ENCODE measurements at regions not wholly inside any gene's neighbourhood (a gene's known extent, or its start where the extent isn't known, plus 50 kb on each side); places are given as distances from the start of the nearest gene placed in this dataset.

DNA sequence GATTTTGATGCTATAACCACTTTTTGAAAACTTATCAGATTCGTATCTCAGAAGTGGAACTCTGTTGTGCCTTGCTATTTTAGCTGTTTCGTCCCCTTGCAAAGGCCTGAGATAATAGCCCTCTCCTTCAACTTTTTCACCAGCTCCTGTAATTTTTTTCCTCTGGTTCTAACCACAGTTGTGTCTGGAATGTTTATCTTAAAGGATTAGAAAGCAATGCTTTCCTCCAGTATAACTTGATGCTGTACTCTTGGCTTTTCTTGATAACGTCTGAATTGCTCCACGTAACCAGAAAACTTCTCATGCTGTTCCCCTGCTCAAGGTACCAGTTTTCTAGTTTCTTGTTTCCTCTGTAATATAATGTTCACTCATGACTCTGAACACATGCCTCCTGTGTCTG lies 209.4 kb downstream of the DTWD2 start:
- DNase-seq: no peak

- no peak for DNase-seq
Observed at GRCh38 chr5:118777189-118777736, 211.1 kb downstream of the DTWD2 start.

DNA sequence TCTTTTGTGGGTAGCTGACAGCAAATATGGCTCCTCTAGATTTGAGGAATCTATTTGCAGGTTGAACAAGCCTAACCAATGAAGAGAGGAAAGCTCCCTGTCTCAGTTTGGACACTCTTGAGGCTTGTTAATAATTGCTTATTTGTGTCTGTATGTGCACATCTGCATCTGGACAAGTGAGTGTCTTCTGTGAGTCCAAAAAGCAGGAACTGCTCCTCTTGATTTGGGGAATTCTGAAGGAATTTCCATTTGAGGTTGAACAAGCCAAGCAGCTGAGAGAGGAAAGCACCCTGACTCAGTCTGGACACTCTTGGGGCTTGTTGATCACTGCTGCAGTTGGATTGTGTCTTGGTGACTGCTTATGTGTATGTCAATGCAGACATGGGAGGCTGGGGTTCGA lies 211.6 kb downstream of the DTWD2 start:
- no peak for DNase-seq

DNA sequence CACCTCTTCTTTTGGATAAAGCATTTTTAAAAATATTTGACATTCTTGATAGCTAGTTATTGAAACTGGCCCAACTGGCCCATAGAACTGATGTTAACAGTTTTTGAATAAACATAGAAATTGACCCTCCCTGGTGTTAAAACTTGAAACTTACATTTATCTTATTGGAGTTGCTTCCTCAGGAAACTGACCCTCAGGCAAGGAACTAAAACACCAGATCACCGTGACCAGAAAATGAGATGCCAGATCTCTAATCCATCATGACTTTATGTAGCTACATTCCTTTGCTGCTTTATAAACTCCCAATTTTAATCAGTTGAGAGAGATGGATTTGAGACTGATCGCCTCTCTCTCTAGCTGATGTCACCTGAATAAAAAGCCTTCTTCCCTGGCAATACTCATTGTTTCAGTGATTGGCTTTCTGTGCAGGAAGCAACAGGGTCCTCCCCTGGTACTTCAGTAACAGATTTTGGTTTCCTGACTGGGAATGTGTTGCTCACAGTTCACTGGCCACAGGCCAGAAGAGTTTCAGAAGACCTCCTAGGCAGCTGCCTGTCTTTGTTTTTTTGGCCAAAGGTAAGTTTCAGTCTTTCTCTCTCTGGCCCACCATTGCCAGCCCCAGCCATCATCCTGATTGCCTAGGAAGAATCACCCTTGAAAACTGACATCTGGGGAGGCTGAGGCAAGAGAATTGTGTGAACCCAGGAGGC lies 212.4 kb downstream of the DTWD2 start:
- no peak for DNase-seq

DNA sequence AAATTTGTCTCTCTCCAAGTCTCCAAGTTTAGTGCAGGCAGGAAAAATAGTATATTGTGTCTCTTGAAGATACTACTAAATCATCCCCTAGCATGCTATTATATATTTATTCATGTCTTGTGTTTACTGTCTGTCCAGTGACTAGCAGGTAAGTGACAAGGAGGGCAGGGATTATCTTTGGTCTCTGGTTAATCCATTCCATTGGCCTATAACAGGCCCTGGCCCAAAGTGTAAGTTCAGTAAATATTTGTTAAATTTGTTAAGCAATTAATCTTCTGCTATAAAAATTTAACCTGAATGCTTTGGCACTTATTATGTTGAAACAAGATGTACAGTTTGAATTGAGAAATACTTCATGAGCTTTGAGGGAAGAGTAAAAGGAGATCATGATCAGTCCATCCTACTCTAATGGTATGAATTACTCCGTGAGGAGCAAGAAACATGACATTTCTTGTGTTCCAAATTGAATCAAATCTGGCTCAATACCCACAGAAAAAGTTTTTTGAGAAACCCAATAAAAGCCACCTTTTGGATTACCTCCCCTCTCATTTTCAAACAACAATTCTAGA lies 219.7 kb downstream of the DTWD2 start:
- no peak for DNase-seq

- no peak for DNase-seq
Observed at GRCh38 chr5:118762291-118762690, 226.1 kb downstream of the DTWD2 start.

DNA sequence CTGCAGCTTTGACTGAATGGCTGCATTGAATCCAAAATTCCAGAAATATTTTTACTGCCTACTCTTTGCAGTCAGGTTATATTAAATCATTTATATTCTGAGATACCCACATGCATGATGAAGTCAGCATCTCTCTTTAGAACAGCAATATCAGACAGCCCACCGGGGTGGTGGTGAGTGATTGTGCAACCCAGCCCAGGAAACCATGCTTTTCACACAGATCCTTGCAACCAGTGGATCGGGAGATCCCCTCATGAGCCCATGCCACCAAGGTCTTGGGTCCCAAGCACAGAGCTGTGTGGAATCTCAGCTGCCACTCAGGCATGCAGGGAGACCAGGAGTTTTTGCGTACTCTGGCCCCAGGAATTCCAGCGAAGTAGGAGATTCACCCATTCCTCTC lies 226.5 kb downstream of the DTWD2 start:
- no peak for DNase-seq

GRCh38 chr5:118752969-118753368 lies 235.4 kb downstream of the DTWD2 start:
- DNase-seq: no peak

GRCh38 chr5:118736396-118736795 lies 252.0 kb downstream of the DTWD2 start:
- DNase-seq: no peak

- DNase-seq: no peak
Observed at GRCh38 chr5:118733394-118733793, 255.0 kb downstream of the DTWD2 start.

- DNase-seq: no peak
Observed at GRCh38 chr5:118728191-118728590, 260.2 kb downstream of the DTWD2 start.

- DNase-seq: no peak
Observed at GRCh38 chr5:118726891-118727290, 261.5 kb downstream of the DTWD2 start.

DNA sequence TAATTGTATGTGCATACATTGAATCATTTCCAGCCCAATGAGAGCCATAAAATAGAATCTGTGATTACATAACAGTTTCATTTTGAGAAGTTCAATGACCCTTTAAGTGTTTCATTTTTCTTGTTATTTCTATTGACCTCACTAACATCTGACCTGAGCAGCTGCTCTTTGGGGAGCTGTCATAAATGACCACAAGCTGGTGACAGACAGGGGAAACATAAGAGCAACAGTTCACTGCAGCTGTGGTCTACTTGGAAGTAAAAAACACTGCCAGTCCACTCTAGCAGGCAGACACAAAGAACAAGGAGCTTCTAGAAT lies 265.4 kb downstream of the DTWD2 start:
- DNase-seq: no peak

DNA sequence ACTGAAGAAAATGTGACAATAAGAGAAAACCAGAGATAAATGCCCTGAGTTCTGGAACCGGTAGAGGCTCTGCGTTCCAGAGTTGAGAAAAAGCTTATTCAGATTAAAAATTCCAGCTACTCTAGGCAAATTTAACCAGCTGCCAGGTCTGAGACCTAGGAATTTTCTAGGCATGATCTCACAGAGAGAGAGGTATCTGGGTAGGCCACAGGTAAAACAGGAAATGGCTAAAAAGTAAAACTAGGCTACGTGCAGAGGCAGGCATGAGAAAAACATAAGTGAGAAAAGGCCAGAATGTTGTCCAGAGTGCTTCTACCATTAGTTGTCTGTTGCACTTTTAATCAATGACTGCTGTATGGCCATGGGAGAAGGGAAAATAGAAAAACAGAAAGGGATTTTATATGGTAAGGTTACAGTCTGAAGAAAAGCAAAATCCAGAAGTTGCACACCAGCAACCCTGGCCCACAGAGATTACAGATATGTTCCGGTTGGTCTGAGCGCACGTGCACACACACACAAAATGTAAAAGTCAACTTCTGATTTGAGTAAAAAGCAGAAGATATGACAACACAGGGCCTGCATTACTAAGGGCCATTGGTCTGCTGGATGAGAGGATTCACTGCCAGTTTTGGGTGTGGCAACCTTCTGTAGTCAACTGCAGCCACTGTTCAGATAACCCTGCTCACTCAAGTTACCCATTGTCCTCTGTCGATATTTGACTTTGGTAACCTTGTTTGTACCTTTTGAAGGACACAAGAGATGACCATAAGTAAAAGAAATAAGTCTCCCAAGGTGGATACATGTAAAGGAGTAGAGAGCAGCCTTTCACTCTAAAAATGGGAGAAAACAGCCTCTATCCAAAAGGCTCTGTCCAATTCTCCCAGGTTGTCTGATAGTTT lies 266.0 kb downstream of the DTWD2 start:
- no peak for DNase-seq

GRCh38 chr5:118711727-118712126 lies 276.6 kb downstream of the DTWD2 start:
- no peak for DNase-seq

GRCh38 chr5:118705959-118706667 lies 282.2 kb downstream of the DTWD2 start:
- no peak for DNase-seq

GRCh38 chr5:118703241-118703640 lies 285.1 kb downstream of the DTWD2 start:
- no peak for DNase-seq

DNA sequence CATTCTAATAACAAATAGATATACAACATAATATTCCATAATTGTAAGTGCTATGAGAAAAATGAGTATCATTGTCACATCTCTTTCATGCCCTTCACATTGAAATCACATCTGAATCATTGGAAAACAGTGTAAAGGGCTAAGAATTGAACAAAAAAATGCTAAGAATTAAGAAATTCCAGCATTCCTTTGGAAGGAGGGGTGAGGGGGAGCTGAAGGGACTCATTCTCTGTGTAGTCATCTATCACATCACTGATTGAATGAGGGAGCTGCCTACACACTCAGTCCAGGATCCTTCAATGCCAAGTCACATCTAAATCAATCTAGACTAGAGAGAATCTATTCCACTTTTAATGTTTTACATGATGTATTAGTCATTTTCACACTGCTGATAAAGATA lies 286.6 kb downstream of the DTWD2 start:
- DNase-seq: no peak

DNA sequence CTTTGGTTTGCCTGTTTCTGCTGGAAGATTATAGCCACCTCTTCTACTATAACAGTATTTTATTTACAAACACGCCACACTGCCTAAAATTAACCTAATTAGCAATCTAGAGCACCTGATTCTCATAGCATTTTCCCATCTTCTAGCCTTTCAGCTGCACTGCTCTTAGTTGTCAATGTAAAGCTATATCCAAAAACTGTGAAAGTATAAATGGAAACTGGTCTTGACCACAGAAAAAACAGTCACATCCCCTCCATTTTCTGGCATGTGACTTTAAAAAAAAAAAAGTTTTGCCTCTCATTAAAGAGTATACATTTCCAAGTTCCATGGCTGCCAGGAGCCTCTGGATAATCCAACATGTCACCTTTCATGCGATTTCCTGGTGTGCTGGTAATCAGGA lies 287.8 kb downstream of the DTWD2 start:
- DNase-seq: no peak

- no peak for DNase-seq
Observed at GRCh38 chr5:118698774-118699173, 289.6 kb downstream of the DTWD2 start.

- no peak for DNase-seq
Observed at GRCh38 chr5:118696076-118696475, 292.3 kb downstream of the DTWD2 start.

- DNase-seq: no peak
Observed at GRCh38 chr5:118692811-118693342, 295.5 kb downstream of the DTWD2 start.

All from stimulated activated CD4-positive, alpha-beta T cell treated with anti-CD3 and anti-CD28 coated beads, Interleukin-2, amount 100 ng/mL, for 48 hours (primary cell).